ENCODE measurements at regions not wholly inside any gene's neighbourhood (a gene's known extent, or its start where the extent isn't known, plus 50 kb on each side); places are given as distances from the start of the nearest gene placed in this dataset.

GRCh38 chr12:58026897-58027891 lies 85.8 kb downstream of the ATP23 start:
- DNase-seq (ENCODE audit: low spot score in 2 of 2, unreplicated experiment in 2 of 2), result no peak
- Mint-ChIP-seq H3K4me3 (no peak overlapping the region), H3K36me3 (no peaks in the 10 kb centered on the region), H3K9me3 (peaks cover 13% of the 10 kb centered on the region), H3K27ac (no peak overlapping the region), H3K4me1 (no peaks in the 10 kb centered on the region), H3K27me3 (ENCODE audit: low read depth) (no peaks in the 10 kb centered on the region)
- TF ChIP-seq CTCF (IDR thresholded peaks at IDR 0.05; ENCODE audit: unreplicated experiment), result no peak

- Mint-ChIP-seq H3K36me3 (no peaks in the 10 kb centered on the region), H3K4me1 (no peaks in the 10 kb centered on the region), H3K27me3 (ENCODE audit: low read depth) (no peaks in the 10 kb centered on the region), H3K27ac (no peak overlapping the region), H3K4me3 (no peak overlapping the region), H3K9me3 (peaks cover 24% of the 10 kb centered on the region)
- no peak for DNase-seq (ENCODE audit: low spot score in 2 of 2, unreplicated experiment in 2 of 2)
- no peak for TF ChIP-seq CTCF (IDR thresholded peaks at IDR 0.05; ENCODE audit: unreplicated experiment)
Observed at GRCh38 chr12:58028294-58028693, 86.9 kb downstream of the ATP23 start.

GRCh38 chr12:58029260-58029659 lies 87.9 kb downstream of the ATP23 start:
- Mint-ChIP-seq H3K27ac (no peak overlapping the region), H3K27me3 (ENCODE audit: low read depth) (no peaks in the 10 kb centered on the region), H3K9me3 (peaks cover 33% of the 10 kb centered on the region), H3K4me3 (no peak overlapping the region), H3K4me1 (no peaks in the 10 kb centered on the region), H3K36me3 (no peaks in the 10 kb centered on the region)
- TF ChIP-seq CTCF (IDR thresholded peaks at IDR 0.05; ENCODE audit: unreplicated experiment), result no peak
- no peak for DNase-seq (ENCODE audit: low spot score in 2 of 2, unreplicated experiment in 2 of 2)

GRCh38 chr12:58030566-58031279 lies 89.4 kb downstream of the ATP23 start:
- Mint-ChIP-seq H3K27ac (no peak overlapping the region), H3K9me3 (peaks cover 46% of the 10 kb centered on the region), H3K4me3 (no peak overlapping the region), H3K4me1 (no peaks in the 10 kb centered on the region), H3K36me3 (no peaks in the 10 kb centered on the region), H3K27me3 (ENCODE audit: low read depth) (no peaks in the 10 kb centered on the region)
- DNase-seq (ENCODE audit: low spot score in 2 of 2, unreplicated experiment in 2 of 2), result no peak
- TF ChIP-seq CTCF (IDR thresholded peaks at IDR 0.05; ENCODE audit: unreplicated experiment), result no peak

GRCh38 chr12:58032156-58032555 lies 90.8 kb downstream of the ATP23 start:
- no peaks in the 10 kb centered on the region for H3K36me3 Mint-ChIP-seq
- no peak for TF ChIP-seq CTCF (IDR thresholded peaks at IDR 0.05; ENCODE audit: unreplicated experiment)
- no peak overlapping the region for H3K27ac Mint-ChIP-seq
- no peaks in the 10 kb centered on the region for H3K27me3 Mint-ChIP-seq (ENCODE audit: low read depth)
- peaks cover 57% of the 10 kb centered on the region for H3K9me3 Mint-ChIP-seq
- no peak for DNase-seq (ENCODE audit: low spot score in 2 of 2, unreplicated experiment in 2 of 2)
- no peak overlapping the region for H3K4me3 Mint-ChIP-seq
- no peaks in the 10 kb centered on the region for H3K4me1 Mint-ChIP-seq
